Caco-2 (cell line): ENCODE measurements at regions not wholly inside any gene's neighbourhood (a gene's known extent, or its start where the extent isn't known, plus 50 kb on each side); places are given as distances from the start of the nearest gene placed in this dataset.

Source experiments
- BruUV-seq: library from RNA; stranded (reverse); fragments of 400-500 nt; replicated peaks from 2 replicates; lab custom pipeline; 2021; lab: Mats Ljungman, UMichigan
- CTCF ChIA-PET: fragments of 300-600 bp; sonication (Branson Sonifier 250); formaldehyde crosslinking; loops from one replicate; lab custom pipeline; 2022; ENCODE audit warnings: antibody characterized with exemption; lab: Charles Lee
- POLR2A ChIA-PET: fragments of 300-600 bp; sonication (Branson Sonifier 250); formaldehyde crosslinking; loops from one replicate; lab custom pipeline; 2022; ENCODE audit warnings: antibody characterized with exemption; lab: Charles Lee
- DNase-seq, 2 experiments: peaks; one replicate each; pipeline versions ENCODE4 v3.0.0 to v3.0.0-alpha.2; 2020 to 2022
- H3K27me3 ChIP-seq: replicated peaks from 2 replicates; pipeline ENCODE4 v1.6.0; 2011; ENCODE audit warnings: low read length; ENCODE audit not compliant: control insufficient read depth, insufficient read depth
- H3K36me3 ChIP-seq: 2 replicates; pipeline ENCODE4 v1.5.1; 2011; ENCODE audit warnings: low read length; ENCODE audit not compliant: control insufficient read depth, insufficient read depth
- H3K4me1 ChIP-seq: fragments of 250-450 bp; sonication (Bioruptor Pico); 2 replicates; pipeline ENCODE4 v1.5.1; 2020; ENCODE audit warnings: mild to moderate bottlenecking
- H3K4me3 ChIP-seq: 2 replicates; pipeline ENCODE4 v1.5.1; 2011; ENCODE audit warnings: low read depth, mild to moderate bottlenecking, control low read depth, low read length
- H3K9me3 ChIP-seq: fragments of 250-450 bp; sonication (Bioruptor Pico); 2 replicates; pipeline ENCODE4 v1.5.1; 2020; ENCODE audit warnings: mild to moderate bottlenecking, moderate library complexity
- H3K27ac Mint-ChIP-seq: one replicate; pipeline ENCODE4 v1.8.0; 2022; ENCODE audit warnings: mixed read lengths; ENCODE audit not compliant: unreplicated experiment
- H3K27me3 Mint-ChIP-seq: one replicate; pipeline ENCODE4 v1.8.0; 2022; ENCODE audit warnings: mixed read lengths; ENCODE audit not compliant: insufficient read depth, unreplicated experiment
- H3K36me3 Mint-ChIP-seq: one replicate; pipeline ENCODE4 v1.8.0; 2022; ENCODE audit warnings: mild to moderate bottlenecking, mixed read lengths; ENCODE audit not compliant: insufficient read depth, unreplicated experiment
- H3K4me1 Mint-ChIP-seq: one replicate; pipeline ENCODE4 v1.8.0; 2022; ENCODE audit warnings: low read depth, mixed read lengths; ENCODE audit not compliant: unreplicated experiment
- H3K4me3 Mint-ChIP-seq: one replicate; pipeline ENCODE4 v1.8.0; 2022; ENCODE audit warnings: mild to moderate bottlenecking, moderate library complexity, mixed read lengths; ENCODE audit not compliant: unreplicated experiment
- H3K9me3 Mint-ChIP-seq: one replicate; pipeline ENCODE4 v1.8.0; 2022; ENCODE audit warnings: mixed read lengths; ENCODE audit not compliant: unreplicated experiment
- CTCF ChIP-seq, 2 experiments: fragments of 200-600 bp in 1 of 2; IDR thresholded peaks; 1 replicate in 1 of 2; 2 replicates in 1 of 2; pipeline versions ENCODE4 v1.5.1 to v1.8.0; 2011 to 2022; ENCODE audit warnings: antibody characterized with exemption in 1 of 2, control low read depth in 1 of 2, inconsistent platforms in 1 of 2, low read depth in 1 of 2, low read length in 1 of 2, mild to moderate bottlenecking in 1 of 2, moderate library complexity in 1 of 2; ENCODE audit not compliant: insufficient read depth in 1 of 2, severe bottlenecking in 1 of 2, unreplicated experiment in 1 of 2
- intact Hi-C: fragments of 100-400 bp; cut with micrococcal nuclease; formaldehyde crosslinking; loops from one replicate; pipeline ENCODE4 v1.10.0; 2022; ENCODE audit not compliant: unreplicated experiment

DNA sequence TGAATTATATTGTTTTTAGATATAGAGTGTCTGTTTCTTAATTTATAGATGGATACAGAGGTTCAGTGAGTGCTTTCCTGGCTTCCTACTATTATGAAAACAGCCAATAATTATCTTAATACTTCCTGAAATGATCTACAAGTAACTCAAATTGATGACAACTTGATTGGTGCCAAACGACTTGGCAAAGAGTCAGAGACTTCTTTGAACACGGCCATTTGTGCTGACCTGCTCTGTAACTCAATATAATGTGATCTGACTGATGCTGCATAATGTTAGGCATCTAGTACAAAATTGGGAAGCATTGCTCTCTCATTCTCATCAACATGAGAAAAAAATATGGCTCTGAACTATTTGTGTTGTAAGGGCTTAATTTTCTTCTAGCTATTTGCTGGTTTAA, 193.9 kb downstream of the DIPK2A start:
- no peak overlapping the region for H3K4me3 Mint-ChIP-seq
- H3K27me3 Mint-ChIP-seq = no peaks in the 10 kb centered on the region
- H3K4me1 Mint-ChIP-seq = no peaks in the 10 kb centered on the region
- BruUV-seq = no TSS peak
- no peaks in the 10 kb centered on the region for H3K27me3 ChIP-seq
- ChIA-PET POLR2A (no interaction called here), CTCF (no interaction called here)
- H3K27ac Mint-ChIP-seq = no peak overlapping the region
- intact Hi-C loops = no loop called here
- no peaks in the 10 kb centered on the region for H3K36me3 ChIP-seq
- no peak for DNase-seq
- peaks cover 14% of the 10 kb centered on the region for H3K4me1 ChIP-seq
- peaks cover 4% of the 10 kb centered on the region for H3K9me3 ChIP-seq
- H3K36me3 Mint-ChIP-seq = no peaks in the 10 kb centered on the region
- H3K4me3 ChIP-seq = no peak overlapping the region
- TF ChIP-seq CTCF (IDR thresholded peaks at IDR 0.05; ENCODE audit: insufficient read depth in 1 of 2, low read depth in 1 of 2, low read length in 1 of 2, severe bottlenecking in 1 of 2, unreplicated experiment in 1 of 2) = no peak
- peaks cover 9% of the 10 kb centered on the region for H3K9me3 Mint-ChIP-seq

GRCh38 chr3:144167634-144168033, 196.0 kb downstream of the DIPK2A start:
- Histone ChIP-seq H3K4me1 (peaks cover 6% of the 10 kb centered on the region), H3K27me3 (no peaks in the 10 kb centered on the region), H3K9me3 (no peaks in the 10 kb centered on the region), H3K36me3 (no peaks in the 10 kb centered on the region), H3K4me3 (no peak overlapping the region)
- Mint-ChIP-seq H3K9me3 (peaks cover 9% of the 10 kb centered on the region), H3K27ac (no peak overlapping the region), H3K4me1 (no peaks in the 10 kb centered on the region), H3K4me3 (no peak overlapping the region), H3K36me3 (no peaks in the 10 kb centered on the region), H3K27me3 (no peaks in the 10 kb centered on the region)
- no peak for TF ChIP-seq CTCF (IDR thresholded peaks at IDR 0.05; ENCODE audit: insufficient read depth in 1 of 2, low read depth in 1 of 2, low read length in 1 of 2, severe bottlenecking in 1 of 2, unreplicated experiment in 1 of 2)
- ChIA-PET POLR2A (no interaction called here), CTCF (no interaction called here)
- intact Hi-C loops = no loop called here
- DNase-seq = no peak
- no TSS peak for BruUV-seq

GRCh38 chr3:144173491-144173890, 201.9 kb downstream of the DIPK2A start:
- Mint-ChIP-seq H3K4me1 (no peaks in the 10 kb centered on the region), H3K27me3 (no peaks in the 10 kb centered on the region), H3K4me3 (no peak overlapping the region), H3K27ac (no peak overlapping the region), H3K9me3 (peaks cover 24% of the 10 kb centered on the region), H3K36me3 (no peaks in the 10 kb centered on the region)
- CTCF ChIA-PET = no interaction called here
- intact Hi-C loops = loop anchor here (10.0 kb wide), 1 partner anchor 171 kb away; no protein-coding TSS in a partner anchor
- TF ChIP-seq CTCF (IDR thresholded peaks at IDR 0.05; ENCODE audit: insufficient read depth in 1 of 2, low read depth in 1 of 2, low read length in 1 of 2, severe bottlenecking in 1 of 2, unreplicated experiment in 1 of 2) = no peak
- Histone ChIP-seq H3K4me3 (no peak overlapping the region), H3K4me1 (no peaks in the 10 kb centered on the region), H3K36me3 (no peaks in the 10 kb centered on the region), H3K9me3 (no peaks in the 10 kb centered on the region), H3K27me3 (no peaks in the 10 kb centered on the region)
- POLR2A ChIA-PET = no interaction called here
- BruUV-seq = no TSS peak
- no peak for DNase-seq
